Right kidney (tissue), 1 donor: ENCODE measurements at regions not wholly inside any gene's neighbourhood (a gene's known extent, or its start where the extent isn't known, plus 50 kb on each side); places are given as distances from the start of the nearest gene placed in this dataset.
"Not testable (repeated sequence)": the region's sequence is repeated elsewhere in the genome, so short reads cannot be mapped to it uniquely, and the experiment has no call there.

Source experiments
- DNase-seq: peaks from one replicate; pipeline ENCODE4 v3.0.0-alpha.2; 2016

- no peak for DNase-seq
Measured at GRCh38 chr14:25846246-25846645, 751.6 kb downstream of the NOVA1 start.

- no peak for DNase-seq
Measured at GRCh38 chr14:25843481-25844470, 754.1 kb downstream of the NOVA1 start.

DNA sequence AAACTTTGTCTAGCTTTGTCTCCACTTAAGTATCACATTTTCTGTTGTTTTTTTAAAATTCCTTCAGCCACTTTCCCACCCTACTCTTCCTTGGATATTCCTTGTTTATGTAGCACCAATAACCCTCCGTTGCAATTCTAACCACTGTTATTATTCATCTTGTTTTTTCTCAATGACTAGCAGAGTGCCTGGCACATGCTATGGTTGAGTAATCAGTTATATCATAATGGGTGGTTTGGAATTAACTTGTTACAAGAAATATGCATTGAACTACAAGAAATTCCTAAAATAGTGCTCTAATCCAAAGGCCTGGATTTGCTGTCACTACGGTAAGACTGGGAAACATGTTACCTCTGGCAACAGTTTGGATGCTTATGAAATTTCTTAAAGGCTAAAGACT is 756.6 kb downstream of the NOVA1 start:
- no peak for DNase-seq

- peak; percentile 25 for DNase-seq
Measured at GRCh38 chr14:25837551-25837965, 760.3 kb downstream of the NOVA1 start.

- peak; percentile 9 for DNase-seq
Measured at GRCh38 chr14:25836636-25837035, 761.2 kb downstream of the NOVA1 start.

DNA sequence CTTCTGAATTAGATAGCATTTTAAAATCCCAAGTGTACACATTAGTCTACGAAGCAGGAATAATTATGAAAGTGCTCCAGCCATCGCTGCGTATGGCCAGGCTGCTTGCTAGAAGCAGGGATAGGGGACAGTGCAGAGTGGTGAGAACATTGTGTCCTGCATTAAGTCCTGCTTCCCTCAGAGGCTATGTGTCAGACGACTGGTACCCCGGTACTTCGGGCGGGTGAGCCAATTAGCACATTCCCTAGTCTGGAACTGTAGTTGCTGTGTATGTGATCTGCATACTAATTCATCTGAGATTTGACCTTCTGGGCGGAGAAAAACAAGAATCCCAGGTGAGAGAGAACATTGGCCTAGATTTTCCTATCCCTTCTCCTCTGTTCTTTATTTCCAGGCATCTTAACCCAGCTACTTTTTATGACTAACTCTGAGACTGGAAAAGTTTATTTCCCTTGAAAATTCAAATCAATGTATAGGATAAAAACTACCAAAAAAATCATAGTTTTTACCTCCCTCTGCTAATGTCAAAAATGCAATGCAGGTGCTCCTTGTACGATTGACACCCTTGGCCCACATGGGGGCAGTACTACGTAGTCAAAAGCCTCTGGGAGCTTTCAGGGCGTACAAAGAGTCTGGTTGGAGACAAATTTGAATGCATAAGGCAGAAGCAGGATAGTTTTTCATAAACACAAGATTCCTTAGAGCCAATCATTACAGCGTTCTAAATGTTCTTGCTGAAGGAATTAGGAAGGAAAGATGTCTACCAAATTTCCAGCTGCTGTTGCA is 764.3 kb downstream of the NOVA1 start:
- peak; percentile 18 for DNase-seq

GRCh38 chr14:25832585-25832984 is 765.2 kb downstream of the NOVA1 start:
- DNase-seq = no peak

GRCh38 chr14:25828562-25828961 is 769.3 kb downstream of the NOVA1 start:
- no peak for DNase-seq

DNA sequence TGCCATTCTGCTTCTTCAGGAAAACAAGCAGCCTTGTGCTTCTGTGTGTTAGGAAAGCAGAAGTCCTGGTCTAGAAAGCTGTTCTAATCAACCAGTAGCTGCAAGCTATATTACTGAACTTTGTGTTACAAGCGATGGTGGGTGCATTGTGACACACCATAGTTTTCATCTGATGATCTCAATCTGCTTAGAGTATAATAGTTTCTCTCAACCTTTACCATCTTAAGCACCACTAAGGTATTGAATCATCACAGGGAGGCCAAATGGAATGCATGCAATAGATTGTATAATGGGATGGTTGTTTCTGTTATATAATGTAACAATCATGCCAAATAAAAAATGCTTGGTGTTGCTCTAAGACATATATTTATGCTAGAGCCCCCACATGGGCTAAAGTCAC is 771.7 kb downstream of the NOVA1 start:
- no peak for DNase-seq

- no peak for DNase-seq
Measured at GRCh38 chr14:25820368-25820767, 770.4 kb upstream of the STXBP6 start.

- not testable (repeated sequence) for DNase-seq
Measured at GRCh38 chr14:25814622-25815021, 764.7 kb upstream of the STXBP6 start.

DNA sequence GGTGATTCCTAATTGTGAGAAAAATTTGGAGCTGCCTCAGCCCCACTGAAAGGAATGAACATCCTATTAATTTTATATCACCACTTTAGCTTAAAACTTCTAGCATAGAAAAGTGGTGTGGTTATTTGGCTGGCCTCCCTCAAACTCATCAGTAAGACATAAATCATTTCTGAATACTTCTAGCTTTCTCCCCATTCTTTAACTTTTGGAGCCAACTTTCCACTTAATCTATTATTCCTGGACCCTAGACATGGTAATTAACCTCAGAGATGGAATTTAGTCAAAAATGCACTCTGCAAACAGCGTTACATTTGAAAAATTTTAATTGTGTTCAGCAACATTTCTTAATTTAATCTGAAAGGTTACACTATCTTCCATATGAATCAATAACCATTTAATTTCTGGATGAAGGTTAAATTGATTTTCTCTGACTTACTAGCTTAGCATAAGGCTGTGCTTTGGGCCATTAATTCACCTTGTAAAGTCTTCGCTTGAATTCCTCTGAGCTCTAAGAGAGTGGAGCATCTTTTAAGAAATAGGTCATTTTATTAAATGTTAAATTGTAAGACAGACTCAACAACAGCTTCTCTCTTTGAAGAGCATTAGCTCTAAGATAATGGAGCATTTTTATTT is 753.6 kb upstream of the STXBP6 start:
- DNase-seq = no peak

- no peak for DNase-seq
Measured at GRCh38 chr14:25800841-25801240, 750.9 kb upstream of the STXBP6 start.

GRCh38 chr14:25788252-25788651 is 738.3 kb upstream of the STXBP6 start:
- DNase-seq = no peak

- DNase-seq = no peak
Measured at GRCh38 chr14:25765909-25766308, 716.0 kb upstream of the STXBP6 start.

DNA sequence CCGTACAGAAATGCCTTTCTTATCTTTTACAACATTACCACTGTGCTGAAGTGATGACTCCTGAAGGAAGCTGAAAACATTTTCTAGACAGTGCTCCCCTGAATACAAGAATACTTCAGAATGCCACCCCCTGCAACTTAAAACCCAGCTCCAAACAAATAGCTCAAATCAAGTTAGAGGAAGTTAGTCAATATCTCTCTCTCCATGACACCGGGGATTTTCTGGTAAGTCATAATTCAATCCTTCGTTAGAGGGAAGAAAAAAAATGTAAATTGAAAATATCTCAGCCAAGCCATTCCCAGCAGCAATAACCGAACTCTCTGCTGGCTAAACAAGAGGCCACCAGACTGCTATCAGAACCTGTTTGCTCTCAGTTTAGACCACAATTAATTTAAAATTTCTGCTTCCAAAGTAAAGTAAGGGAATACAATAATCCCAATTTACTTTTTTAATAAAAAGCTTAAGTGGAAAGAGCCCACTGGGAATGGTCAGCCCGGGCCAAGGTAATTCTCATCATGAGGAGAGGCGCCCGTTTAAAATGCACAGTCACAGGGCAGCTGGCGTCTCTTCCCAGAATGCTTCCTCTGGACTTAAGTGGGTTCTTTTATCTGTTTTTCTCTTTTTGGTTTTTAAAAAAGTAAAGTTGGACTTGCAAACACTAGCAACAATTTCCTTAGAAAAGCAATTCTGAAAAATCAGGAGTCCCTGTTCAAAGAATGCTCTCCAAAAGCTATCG is 710.1 kb upstream of the STXBP6 start:
- peak; percentile 5 for DNase-seq

- no peak for DNase-seq
Measured at GRCh38 chr14:25759256-25759655, 709.3 kb upstream of the STXBP6 start.

GRCh38 chr14:25757364-25757763 is 707.4 kb upstream of the STXBP6 start:
- DNase-seq = no peak

DNA sequence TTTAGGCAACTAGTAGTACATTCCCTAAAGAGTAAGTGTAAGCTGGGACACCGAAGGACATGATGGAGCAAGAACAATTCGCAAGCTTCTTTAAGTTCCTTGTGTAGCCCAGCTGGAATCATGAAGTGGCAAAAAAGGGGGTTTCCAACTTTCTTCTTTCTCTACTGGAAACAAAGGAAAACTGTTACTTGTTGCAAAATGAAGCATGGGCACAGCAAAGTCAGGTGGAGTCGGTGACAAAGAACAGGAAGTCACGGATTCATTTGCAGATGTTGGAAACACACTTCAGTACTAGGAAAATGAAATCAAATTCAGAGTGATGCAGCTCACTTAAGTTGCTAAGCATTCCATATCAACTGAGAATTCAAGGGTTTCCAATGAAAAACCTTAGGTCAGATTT is 706.9 kb upstream of the STXBP6 start:
- DNase-seq = no peak

DNA sequence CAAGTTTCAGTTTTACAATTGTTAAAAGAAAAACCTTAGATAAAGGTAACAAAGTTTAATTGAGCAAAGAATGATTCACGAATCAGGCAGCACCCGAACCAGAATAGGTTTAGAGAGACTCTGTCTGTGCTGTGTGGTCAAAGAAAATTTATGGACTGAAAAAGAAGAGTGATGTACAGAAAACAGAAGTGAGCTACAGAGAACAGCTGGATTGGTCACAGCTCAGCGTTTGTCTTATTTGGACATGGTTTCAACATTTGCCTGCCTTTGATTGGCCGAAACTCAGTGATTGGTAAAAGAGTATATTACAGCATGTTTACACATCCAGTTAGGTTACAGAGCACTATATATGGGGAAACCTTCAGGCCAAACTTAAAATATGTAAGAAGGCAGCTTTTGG is 703.2 kb upstream of the STXBP6 start:
- DNase-seq = no peak

DNA sequence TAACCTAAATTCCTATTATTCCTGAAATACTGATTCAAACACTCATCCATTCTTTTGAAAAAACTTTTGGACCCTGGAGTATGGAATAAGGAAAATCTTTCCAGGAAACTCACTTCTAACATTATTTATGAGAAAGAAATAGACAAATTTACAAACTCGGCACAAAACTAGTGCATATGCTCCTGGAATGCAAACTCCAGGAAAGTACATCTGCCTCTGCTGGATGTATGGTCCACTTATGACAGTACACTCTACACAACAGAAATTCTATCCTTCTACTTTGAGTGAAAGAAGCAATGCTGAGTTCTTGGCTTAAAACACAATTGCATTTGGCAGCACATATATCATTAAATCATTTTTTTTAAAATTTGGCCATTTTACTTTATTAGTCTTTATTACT is 700.5 kb upstream of the STXBP6 start:
- no peak for DNase-seq
